HepG2 (cell line): ENCODE measurements at regions not wholly inside any gene's neighbourhood (a gene's known extent, or its start where the extent isn't known, plus 50 kb on each side); places are given as distances from the start of the nearest gene placed in this dataset.

Experiments
- ATAC-seq: fragments of 200-7000 bp; cut with Tn5 transposase; 3 replicates; pipeline ENCODE4 v1.9.1; 2020; ENCODE audit warnings: mild to moderate bottlenecking, moderate library complexity
- BruUV-seq: library from RNA; stranded (reverse); fragments of 400-500 nt; replicated peaks from 2 replicates; lab custom pipeline; 2021; lab: Mats Ljungman, UMichigan
- CTCF ChIA-PET: fragments of 300-600 bp; formaldehyde crosslinking; extraction: SDS; loops from one replicate; lab custom pipeline; 2021; ENCODE audit warnings: low total read pairs, inconsistent platforms, low intra/inter-chr PET ratio; lab: Yijun Ruan, JAX
- POLR2A ChIA-PET: fragments of 350-600 bp; sonication (Branson Sonifier 250); formaldehyde crosslinking; loops from one replicate; lab custom pipeline; 2020; ENCODE audit warnings: antibody characterized with exemption, inconsistent platforms; lab: Yijun Ruan, JAX
- DNase-seq: peaks from one replicate; pipeline ENCODE4 v3.0.0-alpha.2; 2015; ENCODE audit warnings: low spot score
- FAIRE-seq: peaks from 3 replicates; lab custom pipeline; 2011; peaks lifted over from hg19 to GRCh38; lab: Jason Lieb, UNC
- H2AFZ ChIP-seq: one replicate; pipeline ENCODE4 v1.6.1; 2011; ENCODE audit warnings: low read length, inconsistent platforms
- H3K27ac ChIP-seq: fragments of 300-600 bp; 3 replicates; pipeline ENCODE4 v1.8.0; 2011; ENCODE audit warnings: mixed run types, mild to moderate bottlenecking, mixed read lengths, low read length, inconsistent platforms; ENCODE audit not compliant: insufficient read depth; ENCODE audit errors: extremely low read length
- H3K27me3 ChIP-seq, 2 experiments: fragments of 200-600 bp in 1 of 2; 2 replicates in 1 of 2; 3 replicates in 1 of 2; pipeline versions ENCODE4 v1.6.0 to v1.8.0; 2011; ENCODE audit warnings: low read length in 2 of 2, mild to moderate bottlenecking in 2 of 2, moderate library complexity in 2 of 2, inconsistent platforms in 1 of 2; ENCODE audit not compliant: insufficient read depth in 2 of 2, control insufficient read depth in 1 of 2
- H3K36me3 ChIP-seq, 2 experiments: fragments of 200-600 bp in 1 of 2; replicated peaks in 1 of 2; 2 replicates in 1 of 2; 3 replicates in 1 of 2; pipeline versions ENCODE4 v1.5.1 to v1.8.0; 2011; ENCODE audit warnings: low read length in 2 of 2, inconsistent platforms in 1 of 2; ENCODE audit not compliant: insufficient read depth in 2 of 2, control insufficient read depth in 1 of 2
- H3K4me1 ChIP-seq: 2 replicates; pipeline ENCODE4 v1.5.1; 2012; ENCODE audit warnings: low read length, inconsistent platforms; ENCODE audit not compliant: insufficient read depth
- H3K4me2 ChIP-seq: 2 replicates; pipeline ENCODE4 v1.6.0; 2011; ENCODE audit warnings: low read depth, low read length, inconsistent platforms
- H3K4me3 ChIP-seq, 3 experiments: fragments of 200-600 bp in 1 of 3; sonication (generic), shearing (Covaris generic) in 1 of 3; replicated peaks in 1 of 3; 2 replicates each; pipeline ENCODE4 v1.5.1; 2011 to 2016; ENCODE audit warnings: low read length in 3 of 3, inconsistent platforms in 2 of 3, low read depth in 2 of 3, mild to moderate bottlenecking in 2 of 3, control low read depth in 1 of 3, mixed read lengths in 1 of 3; ENCODE audit not compliant: insufficient read depth in 1 of 3
- H3K79me2 ChIP-seq: one replicate; pipeline ENCODE4 v1.6.1; 2011; ENCODE audit warnings: low read length, inconsistent platforms; ENCODE audit not compliant: insufficient read depth
- H3K9ac ChIP-seq: 2 replicates; pipeline ENCODE4 v1.6.0; 2011; ENCODE audit warnings: mild to moderate bottlenecking, low read depth, low read length, inconsistent platforms; ENCODE audit not compliant: insufficient read depth
- H3K9me3 ChIP-seq: 2 replicates; pipeline ENCODE4 v1.5.1; 2012; ENCODE audit warnings: mild to moderate bottlenecking, low read length
- H4K20me1 ChIP-seq: 2 replicates; pipeline ENCODE4 v1.6.0; 2011; ENCODE audit warnings: inconsistent platforms, mild to moderate bottlenecking, low read length, moderate library complexity; ENCODE audit not compliant: insufficient read depth
- BCL3 ChIP-seq: sonication (generic); formaldehyde crosslinking; IDR thresholded peaks from 2 replicates; pipeline ENCODE4 v1.5.1; 2020; ENCODE audit warnings: mild to moderate bottlenecking, missing genetic modification reagents, moderate library complexity
- HNRNPLL ChIP-seq: fragments of 200-400 bp; formaldehyde crosslinking; IDR thresholded peaks from 2 replicates; pipeline ENCODE4 v1.6.1; 2017; ENCODE audit warnings: mild to moderate bottlenecking, low read depth, low read length; ENCODE audit not compliant: poor library complexity, severe bottlenecking
- IRF1 ChIP-seq: sonication (generic); formaldehyde crosslinking; IDR thresholded peaks from 2 replicates; pipeline ENCODE4 v1.4.0; 2020; ENCODE audit warnings: low read depth, mild to moderate bottlenecking, missing genetic modification reagents
- KLF16 ChIP-seq, 2 experiments: sonication (generic) in 1 of 2; formaldehyde crosslinking in 1 of 2; IDR thresholded peaks; 2 replicates each; pipeline versions ENCODE4 v1.6.1 to v1.8.0; 2016 to 2023; ENCODE audit warnings: missing genetic modification reagents in 2 of 2, missing compliant biosample characterization in 1 of 2
- PRDM15 ChIP-seq: sonication (generic); formaldehyde crosslinking; IDR thresholded peaks from 2 replicates; pipeline ENCODE4 v1.4.0; 2020; ENCODE audit warnings: missing genetic modification reagents
- REL ChIP-seq: sonication (generic); formaldehyde crosslinking; conservative IDR thresholded peaks from 2 replicates; pipeline ENCODE4 v1.8.0; 2022; ENCODE audit warnings: mild to moderate bottlenecking, missing genetic modification reagents, moderate library complexity
- SMARCC2 ChIP-seq: fragments of 450-650 bp; IDR thresholded peaks from 2 replicates; pipeline ENCODE4 v1.6.1; 2017; ENCODE audit warnings: antibody characterized with exemption, mild to moderate bottlenecking
- ZBTB3 ChIP-seq: sonication (generic); formaldehyde crosslinking; IDR thresholded peaks from 2 replicates; pipeline ENCODE4 v1.4.0; 2020; ENCODE audit warnings: low read depth, mild to moderate bottlenecking, moderate library complexity, missing genetic modification reagents, borderline replicate concordance
- ZHX1 ChIP-seq: sonication (generic); formaldehyde crosslinking; IDR thresholded peaks from 2 replicates; pipeline ENCODE4 v1.8.1; 2022; ENCODE audit warnings: low read depth, mild to moderate bottlenecking, missing genetic modification reagents
- ZNF18 ChIP-seq: sonication (generic); formaldehyde crosslinking; IDR thresholded peaks from 2 replicates; pipeline ENCODE4 v1.8.0; 2022; ENCODE audit warnings: mild to moderate bottlenecking, missing genetic modification reagents; ENCODE audit not compliant: insufficient replicate concordance
- ZNF24 ChIP-seq: fragments of 450-650 bp; IDR thresholded peaks from 2 replicates; pipeline ENCODE4 v1.6.1; 2017; ENCODE audit warnings: antibody characterized with exemption, mild to moderate bottlenecking
- ZNF607 ChIP-seq: sonication (generic); formaldehyde crosslinking; IDR thresholded peaks from 2 replicates; pipeline ENCODE4 v1.5.1; 2020; ENCODE audit warnings: missing genetic modification reagents, mild to moderate bottlenecking, borderline replicate concordance
- WGBS: methylation state at CpG from one replicate; pipeline ENCODE4 v1.1.6; 2017; ENCODE audit warnings: low lambda C conversion rate; 5-methylcytosine and 5-hydroxymethylcytosine counted together
- in situ Hi-C: cut with HindIII; loops from 2 replicates; pipeline ENCODE4 v1.10.0; 2017; ENCODE audit warnings: low pct_unique_long_range_greater_than_20kb; ENCODE audit not compliant: extremely low pct_ligation_motif_present
- intact Hi-C: fragments of 100-400 bp; cut with micrococcal nuclease; formaldehyde crosslinking; loops from one replicate; pipeline ENCODE4 v1.10.0; 2022; ENCODE audit not compliant: unreplicated experiment

GRCh38 chr7:46432708-46433107, 511.6 kb upstream of the IGFBP3 start:
- no peaks in the 10 kb centered on the region for H3K79me2 ChIP-seq
- ATAC-seq (no peak), DNase-seq (no peak), FAIRE-seq (no peak)
- H3K4me2 ChIP-seq, result no peak overlapping the region
- H3K27me3 ChIP-seq, result no peaks in the 10 kb centered on the region
- H3K27ac ChIP-seq, result no peak overlapping the region
- WGBS, result 3% methylated on average over 4 of the region's 4 CpGs
- no peaks in the 10 kb centered on the region for H3K9me3 ChIP-seq
- no peaks in the 10 kb centered on the region for H4K20me1 ChIP-seq
- BruUV-seq, result no TSS peak
- in situ Hi-C loops, result no loop called here
- intact Hi-C loops, result no loop called here
- POLR2A ChIA-PET, result no interaction called here
- no peaks in the 10 kb centered on the region for H3K36me3 ChIP-seq
- H3K4me3 ChIP-seq, result no peak overlapping the region
- no peak overlapping the region for H2AFZ ChIP-seq
- H3K4me1 ChIP-seq, result no peaks in the 10 kb centered on the region
- CTCF ChIA-PET, result no interaction called here
- no peak overlapping the region for H3K9ac ChIP-seq
- TF ChIP-seq ZNF607 (CRISPR knock-in tag) (no peak), IRF1 (CRISPR knock-in tag) (no peak), ZHX1 (CRISPR knock-in tag) (no peak), ZNF18 (no peak), HNRNPLL (no peak), ZNF24 (no peak), SMARCC2 (no peak), BCL3 (CRISPR knock-in tag) (no peak), REL (CRISPR knock-in tag) (no peak), KLF16 (CRISPR knock-in tag; IDR thresholded peaks at IDR 0.05) (no peak), ZBTB3 (CRISPR knock-in tag) (no peak), PRDM15 (CRISPR knock-in tag) (no peak)
